HG02981 (cell line): ENCODE measurements at regions not wholly inside any gene's neighbourhood (a gene's known extent, or its start where the extent isn't known, plus 50 kb on each side); places are given as distances from the start of the nearest gene placed in this dataset.

ENCODE experiments used
- ATAC-seq: cut with Tn5 transposase; IDR thresholded peaks from one replicate; pipeline ENCODE4 v1.9.1; 2021; ENCODE audit warnings: mild to moderate bottlenecking, moderate library complexity; ENCODE audit not compliant: unreplicated experiment

GRCh38 chr3:74353039-74353438 is 261.4 kb downstream of the CNTN3 start:
- no peak for ATAC-seq

- ATAC-seq = no peak
Observed at GRCh38 chr3:74352166-74352565, 262.3 kb downstream of the CNTN3 start.

- no peak for ATAC-seq
Observed at GRCh38 chr3:74351213-74351612, 263.2 kb downstream of the CNTN3 start.

- ATAC-seq = no peak
Observed at GRCh38 chr3:74349015-74349414, 265.4 kb downstream of the CNTN3 start.

- ATAC-seq = no peak
Observed at GRCh38 chr3:74347563-74348268, 266.7 kb downstream of the CNTN3 start.

GRCh38 chr3:74346896-74347295 is 267.6 kb downstream of the CNTN3 start:
- ATAC-seq = no peak

GRCh38 chr3:74345701-74346100 is 268.8 kb downstream of the CNTN3 start:
- no peak for ATAC-seq

GRCh38 chr3:74344865-74345440 is 269.5 kb downstream of the CNTN3 start:
- no peak for ATAC-seq

- no peak for ATAC-seq
Observed at GRCh38 chr3:74343391-74343790, 271.1 kb downstream of the CNTN3 start.

- no peak for ATAC-seq
Observed at GRCh38 chr3:74338998-74339397, 275.5 kb downstream of the CNTN3 start.

- no peak for ATAC-seq
Observed at GRCh38 chr3:74332165-74332564, 282.3 kb downstream of the CNTN3 start.

GRCh38 chr3:74331711-74332110 is 282.7 kb downstream of the CNTN3 start:
- ATAC-seq = no peak

- ATAC-seq = no peak
Observed at GRCh38 chr3:74329096-74329495, 285.4 kb downstream of the CNTN3 start.

- ATAC-seq = no peak
Observed at GRCh38 chr3:74328435-74328834, 286.0 kb downstream of the CNTN3 start.

- no peak for ATAC-seq
Observed at GRCh38 chr3:74315291-74315690, 299.2 kb downstream of the CNTN3 start.

GRCh38 chr3:74314696-74315095 is 299.8 kb downstream of the CNTN3 start:
- ATAC-seq = no peak

- no peak for ATAC-seq
Observed at GRCh38 chr3:74309716-74310115, 304.7 kb downstream of the CNTN3 start.

GRCh38 chr3:74304424-74304823 is 310.0 kb downstream of the CNTN3 start:
- ATAC-seq = no peak

GRCh38 chr3:74303711-74304110 is 310.7 kb downstream of the CNTN3 start:
- ATAC-seq = no peak

GRCh38 chr3:74302969-74303368 is 311.5 kb downstream of the CNTN3 start:
- ATAC-seq = no peak

- ATAC-seq = no peak
Observed at GRCh38 chr3:74302281-74302680, 312.2 kb downstream of the CNTN3 start.

GRCh38 chr3:74301056-74301455 is 313.4 kb downstream of the CNTN3 start:
- no peak for ATAC-seq

GRCh38 chr3:74295479-74295878 is 319.0 kb downstream of the CNTN3 start:
- no peak for ATAC-seq
